ENCODE measurements at regions not wholly inside any gene's neighbourhood (a gene's known extent, or its start where the extent isn't known, plus 50 kb on each side); places are given as distances from the start of the nearest gene placed in this dataset.

DNA sequence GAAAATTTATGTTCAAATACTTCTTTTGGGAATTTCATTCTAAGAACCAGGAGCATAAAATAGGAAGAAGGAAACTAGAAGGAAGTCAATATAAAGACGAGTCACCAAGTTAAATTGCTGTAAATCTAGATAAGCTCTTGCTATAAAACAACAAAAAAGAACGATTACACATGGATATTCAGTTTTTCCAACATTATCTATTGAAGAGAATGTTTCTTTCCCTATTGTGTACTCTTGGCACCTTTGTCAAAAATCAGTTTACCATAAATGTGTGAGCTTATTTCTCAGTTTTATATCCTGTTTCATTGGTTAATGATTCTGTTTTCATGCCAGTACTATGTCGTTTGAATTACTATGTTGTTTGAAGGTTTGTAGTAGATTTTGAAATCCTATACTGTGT, 536.3 kb upstream of the MKI67 start:
- ChIA-PET POLR2A (no interaction called here), CTCF (no interaction called here)
- no peak overlapping the region for H3K4me3 Mint-ChIP-seq
- no peak for DNase-seq
- no peaks in the 10 kb centered on the region for H3K4me1 Mint-ChIP-seq
- H3K27me3 Mint-ChIP-seq: no peaks in the 10 kb centered on the region
- H3K27ac Mint-ChIP-seq: no peak overlapping the region
- intact Hi-C loops (cut with micrococcal nuclease): no loop called here
- ATAC-seq (ENCODE audit: low read depth): no peak
- TF ChIP-seq, protein P1, sequence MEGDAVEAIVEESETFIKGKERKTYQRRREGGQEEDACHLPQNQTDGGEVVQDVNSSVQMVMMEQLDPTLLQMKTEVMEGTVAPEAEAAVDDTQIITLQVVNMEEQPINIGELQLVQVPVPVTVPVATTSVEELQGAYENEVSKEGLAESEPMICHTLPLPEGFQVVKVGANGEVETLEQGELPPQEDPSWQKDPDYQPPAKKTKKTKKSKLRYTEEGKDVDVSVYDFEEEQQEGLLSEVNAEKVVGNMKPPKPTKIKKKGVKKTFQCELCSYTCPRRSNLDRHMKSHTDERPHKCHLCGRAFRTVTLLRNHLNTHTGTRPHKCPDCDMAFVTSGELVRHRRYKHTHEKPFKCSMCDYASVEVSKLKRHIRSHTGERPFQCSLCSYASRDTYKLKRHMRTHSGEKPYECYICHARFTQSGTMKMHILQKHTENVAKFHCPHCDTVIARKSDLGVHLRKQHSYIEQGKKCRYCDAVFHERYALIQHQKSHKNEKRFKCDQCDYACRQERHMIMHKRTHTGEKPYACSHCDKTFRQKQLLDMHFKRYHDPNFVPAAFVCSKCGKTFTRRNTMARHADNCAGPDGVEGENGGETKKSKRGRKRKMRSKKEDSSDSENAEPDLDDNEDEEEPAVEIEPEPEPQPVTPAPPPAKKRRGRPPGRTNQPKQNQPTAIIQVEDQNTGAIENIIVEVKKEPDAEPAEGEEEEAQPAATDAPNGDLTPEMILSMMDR (IDR thresholded peaks at IDR 0.05): no peak
- peaks cover 6% of the 10 kb centered on the region for H3K9me3 Mint-ChIP-seq
- H3K36me3 Mint-ChIP-seq (ENCODE audit: low read depth): no peaks in the 10 kb centered on the region

- Mint-ChIP-seq H3K27ac (no peak overlapping the region), H3K9me3 (peaks cover 6% of the 10 kb centered on the region), H3K4me1 (no peaks in the 10 kb centered on the region), H3K27me3 (no peaks in the 10 kb centered on the region), H3K4me3 (no peak overlapping the region), H3K36me3 (ENCODE audit: low read depth) (no peaks in the 10 kb centered on the region)
- intact Hi-C loops (cut with micrococcal nuclease): no loop called here
- ChIA-PET POLR2A (no interaction called here), CTCF (no interaction called here)
- TF ChIP-seq, protein P1 (IDR thresholded peaks at IDR 0.05): no peak
- no peak for DNase-seq
- no peak for ATAC-seq (ENCODE audit: low read depth)
Observed at GRCh38 chr10:128664729-128665128, 538.5 kb upstream of the MKI67 start.

GRCh38 chr10:128675405-128675804, 549.2 kb upstream of the MKI67 start:
- Mint-ChIP-seq H3K27me3 (no peaks in the 10 kb centered on the region), H3K27ac (no peak overlapping the region), H3K4me1 (no peaks in the 10 kb centered on the region), H3K9me3 (no peaks in the 10 kb centered on the region), H3K36me3 (ENCODE audit: low read depth) (no peaks in the 10 kb centered on the region), H3K4me3 (no peak overlapping the region)
- intact Hi-C loops (cut with micrococcal nuclease): no loop called here
- TF ChIP-seq, protein P1 (IDR thresholded peaks at IDR 0.05): no peak
- no peak for DNase-seq
- CTCF ChIA-PET: no interaction called here
- POLR2A ChIA-PET: no interaction called here
- no peak for ATAC-seq (ENCODE audit: low read depth)

DNA sequence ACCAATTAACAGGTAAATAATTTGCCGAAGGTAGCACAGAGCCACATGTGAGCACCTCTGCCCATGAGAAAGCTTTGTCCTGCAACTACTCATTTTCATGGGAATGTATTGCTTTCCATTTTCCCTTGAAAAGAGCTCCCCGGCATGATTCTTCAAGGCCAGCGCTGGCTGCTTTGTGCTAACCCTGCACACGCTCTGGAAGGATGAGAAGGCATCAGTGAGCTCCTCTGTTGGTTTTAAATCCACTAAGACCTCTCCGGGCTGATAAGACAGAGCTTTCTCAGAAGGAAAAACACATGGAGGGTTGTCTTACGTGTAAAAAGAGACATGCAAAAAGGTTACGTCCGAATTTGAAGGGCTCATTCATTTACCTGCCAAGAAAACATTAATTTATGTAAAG, 553.9 kb upstream of the MKI67 start:
- Mint-ChIP-seq H3K9me3 (no peaks in the 10 kb centered on the region), H3K36me3 (ENCODE audit: low read depth) (no peaks in the 10 kb centered on the region), H3K27ac (no peak overlapping the region), H3K27me3 (no peaks in the 10 kb centered on the region), H3K4me3 (no peak overlapping the region), H3K4me1 (no peaks in the 10 kb centered on the region)
- DNase-seq: no peak
- CTCF ChIA-PET: no interaction called here
- ATAC-seq (ENCODE audit: low read depth): no peak
- POLR2A ChIA-PET: no interaction called here
- intact Hi-C loops (cut with micrococcal nuclease): no loop called here
- TF ChIP-seq, protein P1 (IDR thresholded peaks at IDR 0.05): no peak

DNA sequence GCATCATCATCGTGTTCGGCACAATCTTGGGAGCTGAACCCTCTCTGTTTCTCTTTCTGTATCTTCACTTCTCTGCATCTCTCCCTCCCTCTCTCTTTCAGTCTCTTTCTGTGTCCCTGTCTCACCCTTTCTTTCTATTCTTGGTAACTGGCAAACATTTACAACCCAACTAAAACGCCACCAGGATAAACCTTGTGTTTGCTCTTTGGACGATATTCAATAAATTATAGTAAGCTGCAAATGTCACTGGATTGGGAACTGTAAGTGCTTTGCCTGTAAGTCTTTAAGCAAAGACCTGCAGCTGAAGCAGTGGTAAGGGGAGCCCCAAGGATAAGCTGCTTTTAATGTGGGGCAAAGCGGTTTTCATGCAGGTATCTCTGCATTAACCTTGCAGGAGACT, 558.0 kb upstream of the MKI67 start:
- POLR2A ChIA-PET: no interaction called here
- no peaks in the 10 kb centered on the region for H3K27me3 Mint-ChIP-seq
- intact Hi-C loops (cut with micrococcal nuclease): no loop called here
- TF ChIP-seq, protein P1 (IDR thresholded peaks at IDR 0.05): no peak
- CTCF ChIA-PET: no interaction called here
- H3K36me3 Mint-ChIP-seq (ENCODE audit: low read depth): no peaks in the 10 kb centered on the region
- no peak overlapping the region for H3K27ac Mint-ChIP-seq
- no peak overlapping the region for H3K4me3 Mint-ChIP-seq
- no peaks in the 10 kb centered on the region for H3K9me3 Mint-ChIP-seq
- ATAC-seq (ENCODE audit: low read depth): no peak
- DNase-seq: no peak
- H3K4me1 Mint-ChIP-seq: no peaks in the 10 kb centered on the region
